AG04449 (cell line): ENCODE measurements at regions not wholly inside any gene's neighbourhood (a gene's known extent, or its start where the extent isn't known, plus 50 kb on each side); places are given as distances from the start of the nearest gene placed in this dataset.
"Not testable (repeated sequence)": the region's sequence is repeated elsewhere in the genome, so short reads cannot be mapped to it uniquely, and the experiment has no call there.

Experiments used
- CTCF ChIA-PET: fragments of 350-600 bp; formaldehyde crosslinking; extraction: SDS; loops from one replicate; lab custom pipeline; 2021; ENCODE audit warnings: antibody characterized with exemption; lab: Yijun Ruan, JAX
- POLR2A ChIA-PET: fragments of 400-600, 350-600 bp; formaldehyde crosslinking; extraction: SDS; loops from one replicate; lab custom pipeline; 2020; ENCODE audit warnings: antibody characterized with exemption, inconsistent platforms; lab: Yijun Ruan, JAX
- DNase-seq: peaks from one replicate; pipeline ENCODE4 v3.0.0-alpha.2; 2010; ENCODE audit warnings: low read depth, low spot score
- H3K4me3 ChIP-seq: 2 replicates; pipeline ENCODE4 v1.5.1; 2011; ENCODE audit warnings: low read depth, mild to moderate bottlenecking, control low read depth, low read length
- TF ChIP-seq, protein P1 (sequence below): IDR thresholded peaks from one replicate; pipeline ENCODE4 v1.5.1; 2011; ENCODE audit warnings: mild to moderate bottlenecking, moderate library complexity, low read length, control low read depth, inconsistent platforms; ENCODE audit not compliant: insufficient read depth; ENCODE audit errors: missing control alignments

DNA sequence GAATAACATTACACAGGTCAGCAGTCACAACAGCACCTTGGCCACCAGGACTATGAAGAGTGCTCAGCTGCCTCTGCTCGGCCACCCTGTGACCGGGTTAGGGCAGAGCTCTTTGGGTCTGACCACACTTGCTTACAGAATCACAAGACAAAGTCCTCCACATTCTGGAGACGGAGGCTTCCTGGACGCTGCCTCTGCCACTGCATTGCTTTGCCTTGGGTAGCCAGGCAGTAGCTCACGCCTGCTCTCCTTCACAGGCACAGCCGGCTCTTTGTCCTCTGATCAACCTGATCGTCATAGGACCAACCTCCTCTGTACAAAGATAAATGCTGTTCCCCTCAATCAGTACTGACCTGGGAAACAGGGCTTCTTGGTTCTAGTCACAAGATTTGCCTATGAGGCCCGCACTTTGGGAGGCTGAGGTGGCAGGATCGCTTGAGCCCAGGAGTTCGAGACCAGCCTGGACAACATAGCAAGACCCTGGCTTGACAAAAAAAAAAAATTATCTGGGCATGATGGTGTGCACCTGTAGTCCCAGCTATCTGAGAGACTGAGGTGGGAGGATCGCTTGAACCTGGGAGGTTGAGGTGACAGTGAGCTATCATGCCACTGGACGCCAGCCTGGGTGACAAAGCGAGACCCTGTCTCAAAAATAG is 128.4 kb upstream of the IER5L start:
- no peak overlapping the region for H3K4me3 ChIP-seq
- ChIA-PET CTCF (interaction anchor here (0.6 kb wide), 1 partner anchor 10 kb away, joined by 3 read pairs; no protein-coding TSS in a partner anchor), POLR2A (interaction anchor here (1.0 kb wide), 1 partner anchor 19 kb away, joined by 3 read pairs; no protein-coding TSS in a partner anchor)
- TF ChIP-seq, protein P1, sequence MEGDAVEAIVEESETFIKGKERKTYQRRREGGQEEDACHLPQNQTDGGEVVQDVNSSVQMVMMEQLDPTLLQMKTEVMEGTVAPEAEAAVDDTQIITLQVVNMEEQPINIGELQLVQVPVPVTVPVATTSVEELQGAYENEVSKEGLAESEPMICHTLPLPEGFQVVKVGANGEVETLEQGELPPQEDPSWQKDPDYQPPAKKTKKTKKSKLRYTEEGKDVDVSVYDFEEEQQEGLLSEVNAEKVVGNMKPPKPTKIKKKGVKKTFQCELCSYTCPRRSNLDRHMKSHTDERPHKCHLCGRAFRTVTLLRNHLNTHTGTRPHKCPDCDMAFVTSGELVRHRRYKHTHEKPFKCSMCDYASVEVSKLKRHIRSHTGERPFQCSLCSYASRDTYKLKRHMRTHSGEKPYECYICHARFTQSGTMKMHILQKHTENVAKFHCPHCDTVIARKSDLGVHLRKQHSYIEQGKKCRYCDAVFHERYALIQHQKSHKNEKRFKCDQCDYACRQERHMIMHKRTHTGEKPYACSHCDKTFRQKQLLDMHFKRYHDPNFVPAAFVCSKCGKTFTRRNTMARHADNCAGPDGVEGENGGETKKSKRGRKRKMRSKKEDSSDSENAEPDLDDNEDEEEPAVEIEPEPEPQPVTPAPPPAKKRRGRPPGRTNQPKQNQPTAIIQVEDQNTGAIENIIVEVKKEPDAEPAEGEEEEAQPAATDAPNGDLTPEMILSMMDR = no peak
- DNase-seq = no peak

DNA sequence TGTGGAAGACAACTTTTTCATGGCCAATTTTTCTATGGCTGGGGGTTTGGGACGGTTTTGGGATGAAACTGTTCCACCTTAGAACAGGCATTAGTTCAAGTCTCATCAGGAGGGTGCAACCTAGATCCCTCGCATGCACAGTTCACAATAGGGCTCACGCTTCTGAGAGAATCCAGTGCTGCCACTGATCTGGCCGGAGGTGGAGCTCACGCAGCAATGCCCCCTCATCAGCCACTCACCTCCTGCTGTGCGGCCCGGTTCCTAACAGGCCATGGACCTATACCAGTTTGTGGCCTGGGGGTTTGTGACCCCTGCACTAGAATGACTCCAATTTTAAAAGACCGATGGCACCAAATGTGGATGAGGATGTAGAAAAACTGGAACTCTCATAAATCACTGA is 127.2 kb upstream of the IER5L start:
- H3K4me3 ChIP-seq = no peak overlapping the region
- DNase-seq = no peak
- CTCF ChIA-PET = no interaction called here
- TF ChIP-seq, protein P1 = no peak
- POLR2A ChIA-PET = no interaction called here

DNA sequence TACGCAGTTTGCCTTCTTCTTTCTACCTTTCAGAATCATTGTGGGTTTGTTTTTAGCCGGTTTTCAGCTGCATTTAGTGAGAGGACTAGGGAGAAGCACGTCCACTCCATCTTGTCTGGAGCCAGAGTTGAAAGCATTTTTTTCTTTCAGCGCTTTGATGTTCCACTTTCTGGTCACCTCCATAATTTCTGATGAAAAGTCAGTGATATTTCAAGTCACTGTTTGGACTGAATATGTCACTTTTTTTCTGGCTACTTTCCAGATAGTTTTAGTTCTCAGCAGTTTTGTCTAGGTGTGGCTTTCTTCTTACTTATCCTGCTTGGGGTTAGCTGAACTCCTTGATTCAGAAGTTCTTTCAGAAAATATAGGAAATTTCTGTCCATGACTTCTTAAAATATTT is 123.9 kb upstream of the IER5L start:
- CTCF ChIA-PET = no interaction called here
- POLR2A ChIA-PET = no interaction called here
- DNase-seq = no peak
- TF ChIP-seq, protein P1 = no peak
- no peak overlapping the region for H3K4me3 ChIP-seq

DNA sequence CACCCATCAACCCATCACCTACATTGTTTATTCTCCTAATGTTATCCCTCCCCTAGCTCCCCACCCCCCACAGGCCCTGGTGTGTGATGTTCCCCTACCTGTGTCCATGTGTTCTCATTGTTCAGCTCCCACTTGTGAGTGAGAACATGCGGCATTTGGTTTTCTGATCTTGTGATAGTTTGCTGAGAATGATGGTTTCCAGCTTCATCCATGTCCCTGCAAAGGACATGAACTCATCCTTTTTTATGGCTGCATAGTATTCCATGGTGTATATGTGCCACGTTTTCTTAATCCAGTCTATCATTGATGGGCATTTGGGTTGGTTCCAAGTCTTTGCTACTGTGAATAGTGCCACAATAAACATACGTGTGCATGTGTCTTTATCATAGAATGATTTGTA is 118.1 kb upstream of the IER5L start:
- CTCF ChIA-PET = interaction anchor here (0.7 kb wide), 1 partner anchor 10 kb away, joined by 3 read pairs; no protein-coding TSS in a partner anchor
- DNase-seq, POLR2A ChIA-PET: not testable (repeated sequence)

DNA sequence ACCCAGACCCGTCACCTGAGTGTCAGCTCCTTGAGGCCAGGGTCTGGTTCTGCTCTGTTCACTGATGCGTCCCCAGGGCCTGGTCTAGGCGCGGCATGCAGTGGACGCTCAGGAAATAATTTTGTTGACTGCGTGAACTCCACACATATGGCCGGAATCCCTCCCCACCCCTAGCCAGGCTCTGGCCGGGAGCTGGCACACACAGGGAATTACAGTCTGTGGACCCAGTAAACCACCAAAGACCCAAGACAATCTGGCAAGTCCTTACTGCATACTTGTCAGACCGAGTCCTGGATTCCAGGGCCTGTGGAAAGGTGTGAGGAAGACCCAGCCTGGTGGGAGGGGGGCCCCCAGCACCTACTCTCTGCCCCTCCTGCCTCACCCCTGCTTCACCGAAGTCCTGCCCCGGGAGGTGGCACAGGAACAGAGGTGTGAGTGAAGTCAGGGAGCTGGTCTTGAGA is 113.0 kb upstream of the IER5L start:
- DNase-seq = no peak
- H3K4me3 ChIP-seq = no peak overlapping the region
- ChIA-PET POLR2A (no interaction called here), CTCF (no interaction called here)
- TF ChIP-seq, protein P1 = no peak

More for the DNA sequence above, 118.1 kb upstream of the IER5L start:
- not testable (repeated sequence) for H3K4me3 ChIP-seq

DNA sequence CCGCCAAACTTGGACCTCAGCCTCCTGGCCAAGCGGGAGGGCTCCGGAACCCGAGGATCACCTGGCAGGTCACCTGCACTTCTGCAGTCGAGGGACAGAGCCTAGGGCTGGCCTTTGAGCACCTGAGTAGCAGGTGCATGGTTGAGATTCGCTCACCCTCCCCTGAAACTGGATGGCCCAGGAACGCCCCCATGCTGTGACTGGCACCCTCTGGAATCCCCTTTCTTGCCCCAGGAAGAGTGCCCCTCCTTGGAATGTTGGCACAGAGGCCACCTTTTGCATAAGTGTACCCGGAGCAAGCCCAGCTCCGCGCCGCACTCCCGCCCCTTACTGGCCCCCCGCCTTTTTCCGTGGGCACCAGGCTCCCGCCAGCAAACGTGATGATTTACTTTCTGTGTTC is 112.5 kb upstream of the IER5L start:
- CTCF ChIA-PET = no interaction called here
- POLR2A ChIA-PET = no interaction called here
- no peak overlapping the region for H3K4me3 ChIP-seq
- no peak for DNase-seq
- TF ChIP-seq, protein P1 = no peak

DNA sequence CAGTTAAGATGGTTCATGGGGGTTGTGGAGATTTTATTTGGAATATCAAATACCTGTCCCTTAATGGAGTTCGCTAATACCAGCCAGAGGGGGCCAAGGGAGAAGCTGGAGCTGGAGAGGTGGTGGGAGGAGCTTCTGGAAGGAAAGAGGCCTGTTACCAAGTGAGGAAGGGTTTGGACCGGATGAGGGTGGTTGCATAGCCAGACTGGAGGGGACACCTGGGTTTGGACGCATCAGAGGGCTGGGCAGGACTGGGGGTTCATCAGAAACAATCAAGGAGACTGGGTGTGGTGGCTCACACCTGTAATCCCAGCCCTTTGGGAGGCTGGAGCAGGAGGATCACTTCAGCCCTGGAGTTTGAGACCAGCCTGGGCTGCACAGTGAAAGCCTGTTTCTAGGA is 111.8 kb upstream of the IER5L start:
- TF ChIP-seq, protein P1 = no peak
- CTCF ChIA-PET = no interaction called here
- H3K4me3 ChIP-seq = no peak overlapping the region
- POLR2A ChIA-PET = no interaction called here
- no peak for DNase-seq
